ENCODE measurements at regions not wholly inside any gene's neighbourhood (a gene's known extent, or its start where the extent isn't known, plus 50 kb on each side); places are given as distances from the start of the nearest gene placed in this dataset.

GRCh38 chr10:35728341-35728740, 86.2 kb upstream of the FZD8 start:
- Histone ChIP-seq H3K4me3 (no peak overlapping the region), H3K36me3 (no peaks in the 10 kb centered on the region), H3K27ac (no peak overlapping the region), H3K4me1 (no peaks in the 10 kb centered on the region), H3K27me3 (no peaks in the 10 kb centered on the region), H3K9me3 (no peaks in the 10 kb centered on the region)
- no peak for TF ChIP-seq POLR2A (IDR thresholded peaks at IDR 0.05)
- no peak for TF ChIP-seq CTCF (IDR thresholded peaks at IDR 0.05)
- DNase-seq: no peak
- WGBS (ENCODE audit: insufficient coverage, low coverage, low lambda C conversion rate, missing lambda C conversion rate): 64% methylated on average over 5 of the region's 5 CpGs
- no peak for ATAC-seq
- intact Hi-C loops (cut with DNase I): no loop called here

GRCh38 chr10:35726846-35727245, 84.8 kb upstream of the FZD8 start:
- Histone ChIP-seq H3K36me3 (no peaks in the 10 kb centered on the region), H3K27ac (no peak overlapping the region), H3K4me3 (no peak overlapping the region), H3K9me3 (no peaks in the 10 kb centered on the region), H3K27me3 (no peaks in the 10 kb centered on the region), H3K4me1 (no peaks in the 10 kb centered on the region)
- no peak for TF ChIP-seq POLR2A (IDR thresholded peaks at IDR 0.05)
- no peak for TF ChIP-seq CTCF (IDR thresholded peaks at IDR 0.05)
- no peak for ATAC-seq
- intact Hi-C loops (cut with DNase I): no loop called here
- DNase-seq: no peak
- 73% methylated on average over 2 of the region's 2 CpGs for WGBS (ENCODE audit: insufficient coverage, low coverage, low lambda C conversion rate, missing lambda C conversion rate)

- no peaks in the 10 kb centered on the region for H3K4me1 ChIP-seq
- no peaks in the 10 kb centered on the region for H3K9me3 ChIP-seq
- H3K36me3 ChIP-seq: no peaks in the 10 kb centered on the region
- no peaks in the 10 kb centered on the region for H3K27me3 ChIP-seq
- no peak for ATAC-seq
- no peak overlapping the region for H3K27ac ChIP-seq
- DNase-seq: no peak
- no peak overlapping the region for H3K4me3 ChIP-seq
- intact Hi-C loops (cut with DNase I): no loop called here
- TF ChIP-seq CTCF (IDR thresholded peaks at IDR 0.05) (no peak), POLR2A (IDR thresholded peaks at IDR 0.05) (no peak)
- 69% methylated on average over 4 of the region's 5 CpGs for WGBS (ENCODE audit: insufficient coverage, low coverage, low lambda C conversion rate, missing lambda C conversion rate)
Observed at GRCh38 chr10:35723992-35724391, 81.9 kb upstream of the FZD8 start.

GRCh38 chr10:35723059-35723458, 81.0 kb upstream of the FZD8 start:
- Histone ChIP-seq H3K9me3 (no peaks in the 10 kb centered on the region), H3K27ac (no peak overlapping the region), H3K4me1 (no peaks in the 10 kb centered on the region), H3K27me3 (no peaks in the 10 kb centered on the region), H3K4me3 (no peak overlapping the region), H3K36me3 (no peaks in the 10 kb centered on the region)
- DNase-seq (no peak), ATAC-seq (no peak)
- intact Hi-C loops (cut with DNase I): no loop called here
- WGBS (ENCODE audit: insufficient coverage, low coverage, low lambda C conversion rate, missing lambda C conversion rate): 61% methylated on average over 4 of the region's 4 CpGs
- TF ChIP-seq CTCF (IDR thresholded peaks at IDR 0.05) (no peak), POLR2A (IDR thresholded peaks at IDR 0.05) (no peak)

GRCh38 chr10:35722636-35723035, 80.5 kb upstream of the FZD8 start:
- H3K27me3 ChIP-seq: no peaks in the 10 kb centered on the region
- no peaks in the 10 kb centered on the region for H3K36me3 ChIP-seq
- intact Hi-C loops (cut with DNase I): no loop called here
- DNase-seq (no peak), ATAC-seq (no peak)
- WGBS (ENCODE audit: insufficient coverage, low coverage, low lambda C conversion rate, missing lambda C conversion rate): 50% methylated on average over 4 of the region's 4 CpGs
- no peak for TF ChIP-seq CTCF (IDR thresholded peaks at IDR 0.05)
- no peak for TF ChIP-seq POLR2A (IDR thresholded peaks at IDR 0.05)
- H3K9me3 ChIP-seq: no peaks in the 10 kb centered on the region
- no peaks in the 10 kb centered on the region for H3K4me1 ChIP-seq
- H3K27ac ChIP-seq: no peak overlapping the region
- no peak overlapping the region for H3K4me3 ChIP-seq

All from right lobe of liver (tissue), 6 donors.